ENCODE measurements at regions not wholly inside any gene's neighbourhood (a gene's known extent, or its start where the extent isn't known, plus 50 kb on each side); places are given as distances from the start of the nearest gene placed in this dataset.

DNA sequence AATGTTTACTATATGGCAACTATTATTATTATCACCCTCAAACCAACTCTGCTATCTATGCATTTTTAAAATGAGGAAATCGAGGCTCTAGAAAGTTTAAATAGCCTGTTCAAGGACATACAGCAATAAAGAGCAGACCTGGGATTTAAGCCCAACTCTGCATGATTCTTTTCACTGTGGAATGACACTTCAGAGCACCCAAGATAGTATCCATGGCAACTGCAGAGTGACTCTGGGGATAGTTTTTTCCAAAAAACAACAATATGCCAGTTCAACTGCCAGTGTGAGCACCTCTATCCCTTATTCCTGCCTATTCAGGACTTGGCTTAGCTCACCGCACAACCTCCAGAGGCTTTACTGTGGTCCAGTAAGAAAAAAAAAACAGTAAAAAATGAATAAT is 293.9 kb downstream of the BRINP2 start:
- TF ChIP-seq, protein P1, sequence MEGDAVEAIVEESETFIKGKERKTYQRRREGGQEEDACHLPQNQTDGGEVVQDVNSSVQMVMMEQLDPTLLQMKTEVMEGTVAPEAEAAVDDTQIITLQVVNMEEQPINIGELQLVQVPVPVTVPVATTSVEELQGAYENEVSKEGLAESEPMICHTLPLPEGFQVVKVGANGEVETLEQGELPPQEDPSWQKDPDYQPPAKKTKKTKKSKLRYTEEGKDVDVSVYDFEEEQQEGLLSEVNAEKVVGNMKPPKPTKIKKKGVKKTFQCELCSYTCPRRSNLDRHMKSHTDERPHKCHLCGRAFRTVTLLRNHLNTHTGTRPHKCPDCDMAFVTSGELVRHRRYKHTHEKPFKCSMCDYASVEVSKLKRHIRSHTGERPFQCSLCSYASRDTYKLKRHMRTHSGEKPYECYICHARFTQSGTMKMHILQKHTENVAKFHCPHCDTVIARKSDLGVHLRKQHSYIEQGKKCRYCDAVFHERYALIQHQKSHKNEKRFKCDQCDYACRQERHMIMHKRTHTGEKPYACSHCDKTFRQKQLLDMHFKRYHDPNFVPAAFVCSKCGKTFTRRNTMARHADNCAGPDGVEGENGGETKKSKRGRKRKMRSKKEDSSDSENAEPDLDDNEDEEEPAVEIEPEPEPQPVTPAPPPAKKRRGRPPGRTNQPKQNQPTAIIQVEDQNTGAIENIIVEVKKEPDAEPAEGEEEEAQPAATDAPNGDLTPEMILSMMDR (conservative IDR thresholded peaks at IDR 0.05; ENCODE audit: low read length) = no peak
- TF ChIP-seq EZH2phosphoT487 (IDR thresholded peaks at IDR 0.05; ENCODE audit: borderline replicate concordance, low read depth, low read length) = no peak

Measured in OCI-LY7 (cell line).